Endodermal cell (in vitro differentiated cells): ENCODE measurements at regions not wholly inside any gene's neighbourhood (a gene's known extent, or its start where the extent isn't known, plus 50 kb on each side); places are given as distances from the start of the nearest gene placed in this dataset.
A peak's percentile ranks its signal among the peaks of the same experiment; 100 is the strongest.

Experiments
- DNase-seq: peaks from one replicate; pipeline ENCODE4 v3.0.0-alpha.2; 2017
- H3K27ac ChIP-seq: 2 replicates; pipeline ENCODE4 v1.5.1; 2013; ENCODE audit warnings: mild to moderate bottlenecking, low read depth, low read length, moderate library complexity
- H3K27me3 ChIP-seq: 2 replicates; pipeline ENCODE4 v1.6.1; 2013; ENCODE audit warnings: mild to moderate bottlenecking, low read length, moderate library complexity; ENCODE audit not compliant: insufficient read depth, control insufficient read depth, poor library complexity, severe bottlenecking
- H3K36me3 ChIP-seq: 2 replicates; pipeline ENCODE4 v1.7.0; 2013; ENCODE audit warnings: mild to moderate bottlenecking, low read length, moderate library complexity; ENCODE audit not compliant: control insufficient read depth, insufficient read depth
- H3K4me1 ChIP-seq: one replicate; pipeline ENCODE4 v1.7.0; 2013; ENCODE audit warnings: low read length; ENCODE audit not compliant: control insufficient read depth, insufficient read depth
- H3K4me3 ChIP-seq: 2 replicates; pipeline ENCODE4 v1.5.1; 2013; ENCODE audit warnings: mild to moderate bottlenecking, low read length, moderate library complexity
- H3K9ac ChIP-seq: 2 replicates; pipeline ENCODE4 v1.6.1; 2013; ENCODE audit warnings: mild to moderate bottlenecking, low read length, moderate library complexity; ENCODE audit not compliant: poor library complexity, severe bottlenecking; ENCODE audit errors: extremely low read depth
- H3K9me3 ChIP-seq: 2 replicates; pipeline ENCODE4 v1.6.1; 2013; ENCODE audit warnings: mild to moderate bottlenecking, low read length, moderate library complexity; ENCODE audit not compliant: control insufficient read depth
- H3K27ac Mint-ChIP-seq: 2 replicates; pipeline ENCODE4 v1.8.0; 2020; ENCODE audit warnings: mixed read lengths
- H3K27me3 Mint-ChIP-seq: 2 replicates; pipeline ENCODE4 v1.8.0; 2021; ENCODE audit warnings: mild to moderate bottlenecking, mixed read lengths; ENCODE audit not compliant: insufficient read depth
- H3K36me3 Mint-ChIP-seq: 2 replicates; pipeline ENCODE4 v1.8.0; 2020; ENCODE audit warnings: low read depth, mixed read lengths
- H3K4me1 Mint-ChIP-seq: 2 replicates; pipeline ENCODE4 v1.8.0; 2020; ENCODE audit warnings: mixed read lengths
- H3K4me3 Mint-ChIP-seq: 2 replicates; pipeline ENCODE4 v1.8.0; 2020; ENCODE audit warnings: mild to moderate bottlenecking, moderate library complexity, mixed read lengths
- H3K9me3 Mint-ChIP-seq: 2 replicates; pipeline ENCODE4 v1.8.0; 2020; ENCODE audit warnings: mild to moderate bottlenecking, mixed read lengths
- WGBS, 2 experiments: methylation state at CpG; one replicate each; pipeline versions ENCODE4 v1.1.5 to v1.1.7; 2013; ENCODE audit warnings: missing lambda C conversion rate in 2 of 2, mixed read lengths in 1 of 2; ENCODE audit not compliant: insufficient coverage in 1 of 2, insufficient read length in 1 of 2; 5-methylcytosine and 5-hydroxymethylcytosine counted together
- TF ChIP-seq, protein P1 (sequence below): fragments of 200-600 bp; sonication (generic); conservative IDR thresholded peaks from 2 replicates; pipeline ENCODE4 v1.5.0; 2021; ENCODE audit warnings: antibody characterized with exemption, mild to moderate bottlenecking

DNA sequence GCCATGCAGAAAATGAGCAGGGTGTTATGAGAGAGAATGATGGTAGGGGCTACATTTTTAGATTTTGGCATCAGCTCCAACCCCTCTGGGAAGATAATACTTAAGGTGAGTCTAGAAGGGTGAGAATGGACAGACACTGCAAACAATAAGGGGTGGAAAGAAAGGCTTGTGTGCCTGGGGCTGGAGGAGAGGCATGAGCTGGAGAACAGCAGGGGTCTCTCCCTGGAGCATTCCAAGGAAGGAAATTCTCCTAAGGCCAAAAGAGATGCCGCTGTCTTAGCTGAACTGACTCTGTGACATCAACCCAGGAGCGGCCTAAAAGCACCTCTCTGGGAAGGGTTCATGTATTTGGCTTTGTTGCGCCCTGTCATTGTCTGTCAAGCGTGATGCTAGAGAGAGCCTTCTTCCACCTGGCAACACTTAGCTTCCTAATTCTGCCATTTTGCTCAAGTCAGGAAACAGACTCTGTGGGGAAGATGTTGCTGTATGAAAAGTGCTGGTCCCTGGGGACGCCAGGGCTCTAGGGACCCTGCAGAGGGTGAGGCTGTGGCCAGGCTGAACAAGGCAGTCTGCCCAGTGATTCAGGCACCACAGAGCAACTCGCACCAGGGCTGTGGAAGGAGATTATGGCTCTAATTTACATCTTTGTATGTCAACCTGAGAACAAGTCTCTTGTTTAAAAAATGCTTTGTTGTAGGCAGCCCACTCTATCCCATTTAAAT, 225.7 kb downstream of the CBLN1 start:
- no peaks in the 10 kb centered on the region for H3K27me3 ChIP-seq
- H3K4me1 ChIP-seq: peaks cover 3% of the 10 kb centered on the region
- 67 to 81% methylated on average over 5 to 6 of the region's 6 CpGs for WGBS, 2 experiments
- DNase-seq: peak; percentile 64
- no peaks in the 10 kb centered on the region for H3K36me3 ChIP-seq
- no peaks in the 10 kb centered on the region for H3K9me3 ChIP-seq
- Mint-ChIP-seq H3K27me3 (no peaks in the 10 kb centered on the region), H3K9me3 (no peaks in the 10 kb centered on the region), H3K36me3 (no peaks in the 10 kb centered on the region), H3K4me3 (no peak overlapping the region), H3K4me1 (no peaks in the 10 kb centered on the region), H3K27ac (no peak overlapping the region)
- no peak overlapping the region for H3K4me3 ChIP-seq
- TF ChIP-seq, protein P1, sequence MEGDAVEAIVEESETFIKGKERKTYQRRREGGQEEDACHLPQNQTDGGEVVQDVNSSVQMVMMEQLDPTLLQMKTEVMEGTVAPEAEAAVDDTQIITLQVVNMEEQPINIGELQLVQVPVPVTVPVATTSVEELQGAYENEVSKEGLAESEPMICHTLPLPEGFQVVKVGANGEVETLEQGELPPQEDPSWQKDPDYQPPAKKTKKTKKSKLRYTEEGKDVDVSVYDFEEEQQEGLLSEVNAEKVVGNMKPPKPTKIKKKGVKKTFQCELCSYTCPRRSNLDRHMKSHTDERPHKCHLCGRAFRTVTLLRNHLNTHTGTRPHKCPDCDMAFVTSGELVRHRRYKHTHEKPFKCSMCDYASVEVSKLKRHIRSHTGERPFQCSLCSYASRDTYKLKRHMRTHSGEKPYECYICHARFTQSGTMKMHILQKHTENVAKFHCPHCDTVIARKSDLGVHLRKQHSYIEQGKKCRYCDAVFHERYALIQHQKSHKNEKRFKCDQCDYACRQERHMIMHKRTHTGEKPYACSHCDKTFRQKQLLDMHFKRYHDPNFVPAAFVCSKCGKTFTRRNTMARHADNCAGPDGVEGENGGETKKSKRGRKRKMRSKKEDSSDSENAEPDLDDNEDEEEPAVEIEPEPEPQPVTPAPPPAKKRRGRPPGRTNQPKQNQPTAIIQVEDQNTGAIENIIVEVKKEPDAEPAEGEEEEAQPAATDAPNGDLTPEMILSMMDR: no peak
- H3K9ac ChIP-seq: no peak overlapping the region
- no peak overlapping the region for H3K27ac ChIP-seq

DNA sequence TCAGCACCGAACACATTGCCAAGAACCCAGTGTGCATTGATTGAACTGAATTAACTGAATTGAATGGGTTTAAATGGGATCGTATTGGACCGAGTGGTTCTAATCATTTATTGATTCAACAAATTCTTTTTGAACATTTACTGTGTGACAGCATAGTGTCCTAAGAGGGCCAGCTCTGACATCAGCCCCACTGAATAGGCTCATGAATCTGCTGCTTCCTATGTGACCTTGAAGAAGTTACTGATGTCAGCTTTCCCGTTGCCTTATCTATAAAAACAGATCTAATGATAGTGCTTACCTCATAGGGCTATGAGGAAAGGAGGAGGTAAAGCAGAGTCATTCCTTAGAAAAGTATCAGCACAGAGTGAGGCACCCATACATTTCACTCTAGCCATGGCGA, 226.3 kb downstream of the CBLN1 start:
- Mint-ChIP-seq H3K4me3 (no peak overlapping the region), H3K4me1 (no peaks in the 10 kb centered on the region), H3K36me3 (no peaks in the 10 kb centered on the region), H3K9me3 (no peaks in the 10 kb centered on the region), H3K27ac (no peak overlapping the region), H3K27me3 (no peaks in the 10 kb centered on the region)
- TF ChIP-seq, protein P1: no peak
- Histone ChIP-seq H3K27me3 (no peaks in the 10 kb centered on the region), H3K4me3 (no peak overlapping the region), H3K27ac (no peak overlapping the region), H3K36me3 (no peaks in the 10 kb centered on the region), H3K9ac (no peak overlapping the region), H3K4me1 (peaks cover 3% of the 10 kb centered on the region), H3K9me3 (no peaks in the 10 kb centered on the region)
- DNase-seq: no peak
- WGBS, 2 experiments: 90 to 94% methylated on average over 3 to 5 of the region's 5 CpGs

DNA sequence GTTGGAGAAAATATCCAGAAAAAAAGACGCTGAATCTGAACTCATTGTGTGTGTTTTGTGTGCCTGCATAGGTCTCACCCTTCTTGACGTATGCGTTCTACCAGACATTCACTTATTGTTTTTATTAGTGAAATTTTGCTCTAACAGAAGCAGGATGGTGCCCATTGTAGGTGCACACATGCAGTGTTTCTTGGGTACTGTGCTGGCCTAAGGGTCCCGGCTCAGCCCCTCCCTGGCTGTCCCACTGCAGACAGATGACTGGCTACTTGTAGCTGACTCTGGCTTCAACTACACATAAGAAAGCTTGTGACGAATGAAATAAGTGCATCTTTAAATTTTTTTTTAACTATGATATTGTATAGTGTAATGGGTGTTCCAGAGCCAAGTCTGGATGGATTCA, 227.0 kb downstream of the CBLN1 start:
- H3K27me3 Mint-ChIP-seq: no peaks in the 10 kb centered on the region
- Histone ChIP-seq H3K4me1 (peaks cover 3% of the 10 kb centered on the region), H3K27me3 (no peaks in the 10 kb centered on the region), H3K9ac (no peak overlapping the region), H3K27ac (no peak overlapping the region), H3K36me3 (no peaks in the 10 kb centered on the region), H3K9me3 (no peaks in the 10 kb centered on the region), H3K4me3 (no peak overlapping the region)
- TF ChIP-seq, protein P1: no peak
- no peak overlapping the region for H3K27ac Mint-ChIP-seq
- no peaks in the 10 kb centered on the region for H3K36me3 Mint-ChIP-seq
- H3K9me3 Mint-ChIP-seq: no peaks in the 10 kb centered on the region
- DNase-seq: no peak
- no peak overlapping the region for H3K4me3 Mint-ChIP-seq
- no peaks in the 10 kb centered on the region for H3K4me1 Mint-ChIP-seq
- WGBS, 2 experiments: 89 to 92% methylated on average over 4 to 5 of the region's 5 CpGs
